Gastrocnemius medialis (tissue), 4 donors: ENCODE measurements at regions not wholly inside any gene's neighbourhood (a gene's known extent, or its start where the extent isn't known, plus 50 kb on each side); places are given as distances from the start of the nearest gene placed in this dataset.

ENCODE experiments used
- ATAC-seq, 2 donors: fragments of 150-250 bp; one replicate each; pipeline ENCODE4 v1.9.1; 2016
- DNase-seq, 2 donors: peaks; one replicate each; pipeline ENCODE4 v3.0.0-alpha.2; 2019
- H3K27ac ChIP-seq, 4 donors: fragments of 200-600 bp; sonication (generic); 1 replicate in 1 of 4; 2 replicates in 3 of 4; pipeline ENCODE4 v1.5.1; 2016 to 2018; ENCODE audit warnings: mild to moderate bottlenecking in 2 of 4, moderate library complexity in 1 of 4
- H3K27me3 ChIP-seq, 3 donors: fragments of 200-600 bp; sonication (generic) in 2 of 3; 1 replicate in 1 of 3; 2 replicates in 2 of 3; pipeline versions ENCODE4 v1.5.1 to v1.6.0; 2016 to 2019; ENCODE audit warnings: mild to moderate bottlenecking in 1 of 3, moderate library complexity in 1 of 3
- H3K36me3 ChIP-seq, 2 donors: fragments of 200-600 bp; sonication (generic) in 1 of 2; one replicate each; pipeline ENCODE4 v1.5.1; 2017 to 2018
- H3K4me1 ChIP-seq, 2 donors: fragments of 200-600 bp; sonication (generic) in 1 of 2; one replicate each; pipeline ENCODE4 v1.5.1; 2016 to 2017; ENCODE audit warnings: mild to moderate bottlenecking in 2 of 2
- H3K4me3 ChIP-seq, 4 donors: fragments of 200-600 bp; sonication (generic) in 3 of 4; 1 replicate in 1 of 4; 2 replicates in 3 of 4; pipeline ENCODE4 v1.5.1; 2016 to 2019; ENCODE audit warnings: mild to moderate bottlenecking in 2 of 4
- H3K9me3 ChIP-seq, 3 donors: fragments of 200-600 bp; sonication (generic) in 2 of 3; 1 replicate in 1 of 3; 2 replicates in 2 of 3; pipeline ENCODE4 v1.5.1; 2016 to 2019
- CTCF ChIP-seq, 5 experiments: fragments of 450-650 bp in 3 of 5; fragments of 200-600 bp in 2 of 5; sonication (generic) in 2 of 5; IDR thresholded peaks in 4 of 5; conservative IDR thresholded peaks in 1 of 5; 1 replicate in 4 of 5; 2 replicates in 1 of 5; pipeline ENCODE4 v1.5.1; 2016 to 2019; ENCODE audit warnings: antibody characterized with exemption in 5 of 5, mild to moderate bottlenecking in 3 of 5, moderate library complexity in 3 of 5
- POLR2A ChIP-seq, 2 donors: fragments of 450-650 bp; IDR thresholded peaks; one replicate each; pipeline ENCODE4 v1.6.1; 2017; ENCODE audit warnings: antibody characterized with exemption in 2 of 2, mild to moderate bottlenecking in 2 of 2, moderate library complexity in 2 of 2
- in situ Hi-C, 4 donors: fragments of 200-750 bp; cut with MboI; loops; one replicate each; pipeline versions ENCODE4 v1.15.0 to v1.8.0; 2017; ENCODE audit warnings: low sequenced_read_pairs in 4 of 4
- intact Hi-C: fragments of 100-400 bp; cut with DNase I; formaldehyde crosslinking; loops from one replicate; pipeline ENCODE4 v1.15.1; 2023; ENCODE audit warnings: low total_unique reads

GRCh38 chr2:122138561-122138960, 383.1 kb downstream of the TSN start:
- H3K27ac ChIP-seq = no peak overlapping the region
- in situ Hi-C loops = no loop called here
- H3K4me1 ChIP-seq = no peaks in the 10 kb centered on the region
- no peak overlapping the region for H3K4me3 ChIP-seq
- intact Hi-C loops = no loop called here
- no peaks in the 10 kb centered on the region for H3K9me3 ChIP-seq
- no peaks in the 10 kb centered on the region for H3K36me3 ChIP-seq
- DNase-seq (no peak), ATAC-seq (no peak)
- TF ChIP-seq POLR2A (IDR thresholded peaks at IDR 0.05) (no peak), CTCF (IDR thresholded peaks at IDR 0.05 in 4 of 5, conservative IDR thresholded peaks at IDR 0.05 in 1 of 5) (no peak)
- H3K27me3 ChIP-seq = no peaks in the 10 kb centered on the region

- no peak for ATAC-seq
- TF ChIP-seq POLR2A (IDR thresholded peaks at IDR 0.05) (no peak), CTCF (IDR thresholded peaks at IDR 0.05 in 4 of 5, conservative IDR thresholded peaks at IDR 0.05 in 1 of 5) (no peak)
- in situ Hi-C loops = no loop called here
- intact Hi-C loops = no loop called here
- Histone ChIP-seq H3K9me3 (no peaks in the 10 kb centered on the region), H3K27ac (no peak overlapping the region), H3K4me3 (no peak overlapping the region), H3K4me1 (no peaks in the 10 kb centered on the region), H3K27me3 (no peaks in the 10 kb centered on the region), H3K36me3 (no peaks in the 10 kb centered on the region)
- DNase-seq = no peak
Measured at GRCh38 chr2:122139739-122140420, 384.4 kb downstream of the TSN start.

- Histone ChIP-seq H3K36me3 (no peaks in the 10 kb centered on the region), H3K27ac (no peak overlapping the region), H3K27me3 (no peaks in the 10 kb centered on the region), H3K4me1 (no peaks in the 10 kb centered on the region), H3K4me3 (no peak overlapping the region), H3K9me3 (no peaks in the 10 kb centered on the region)
- DNase-seq (no peak), ATAC-seq (no peak)
- intact Hi-C loops (no loop called here), in situ Hi-C loops (no loop called here)
- no peak for TF ChIP-seq CTCF (IDR thresholded peaks at IDR 0.05 in 4 of 5, conservative IDR thresholded peaks at IDR 0.05 in 1 of 5)
- TF ChIP-seq POLR2A (IDR thresholded peaks at IDR 0.05) = no peak
Measured at GRCh38 chr2:122144884-122145283, 389.4 kb downstream of the TSN start.

- no peaks in the 10 kb centered on the region for H3K36me3 ChIP-seq
- in situ Hi-C loops = no loop called here
- TF ChIP-seq POLR2A (IDR thresholded peaks at IDR 0.05) (no peak), CTCF (IDR thresholded peaks at IDR 0.05 in 4 of 5, conservative IDR thresholded peaks at IDR 0.05 in 1 of 5) (no peak)
- no peaks in the 10 kb centered on the region for H3K9me3 ChIP-seq
- no peaks in the 10 kb centered on the region for H3K27me3 ChIP-seq
- no peaks in the 10 kb centered on the region for H3K4me1 ChIP-seq
- no peak overlapping the region for H3K27ac ChIP-seq
- ATAC-seq (no peak), DNase-seq (no peak)
- intact Hi-C loops = no loop called here
- no peak overlapping the region for H3K4me3 ChIP-seq
Measured at GRCh38 chr2:122145856-122146255, 390.4 kb downstream of the TSN start.
